Neural progenitor cell (in vitro differentiated cells): ENCODE measurements at regions not wholly inside any gene's neighbourhood (a gene's known extent, or its start where the extent isn't known, plus 50 kb on each side); places are given as distances from the start of the nearest gene placed in this dataset.
"Not testable (repeated sequence)": the region's sequence is repeated elsewhere in the genome, so short reads cannot be mapped to it uniquely, and the experiment has no call there.

Experiments
- CTCF ChIP-seq: fragments of 200-600 bp; sonication (generic); IDR thresholded peaks from 2 replicates; pipeline ENCODE4 v1.5.1; 2017; ENCODE audit warnings: antibody characterized with exemption, mild to moderate bottlenecking
- EZH2 ChIP-seq: fragments of 200-600 bp; sonication (generic); IDR thresholded peaks from 2 replicates; pipeline ENCODE4 v1.6.1; 2017; ENCODE audit warnings: antibody characterized with exemption, mild to moderate bottlenecking, moderate library complexity
- EZH2phosphoT487 ChIP-seq: fragments of 200-600 bp; sonication (generic); IDR thresholded peaks from 2 replicates; pipeline ENCODE4 v1.6.1; 2017; ENCODE audit warnings: antibody characterized with exemption

GRCh38 chr4:131743348-131743747, 1405.7 kb upstream of the PCDH10 start:
- TF ChIP-seq EZH2, CTCF, EZH2phosphoT487: not testable (repeated sequence)
